ENCODE measurements at regions not wholly inside any gene's neighbourhood (a gene's known extent, or its start where the extent isn't known, plus 50 kb on each side); places are given as distances from the start of the nearest gene placed in this dataset.

- no peak for TF ChIP-seq CTCF (IDR thresholded peaks at IDR 0.05)
- TF ChIP-seq POLR2A (IDR thresholded peaks at IDR 0.05), result no peak
These were observed 219.2 kb upstream of the P2RY1 start for GRCh38 chr3:152615681-152616080.

Data from lower leg skin (tissue), 3 donors.